Kidney epithelial cell (primary cell): ENCODE measurements at regions not wholly inside any gene's neighbourhood (a gene's known extent, or its start where the extent isn't known, plus 50 kb on each side); places are given as distances from the start of the nearest gene placed in this dataset.

Experiments
- DNase-seq: peaks from one replicate; pipeline ENCODE4 v3.0.0-alpha.2; 2010; ENCODE audit warnings: low read depth
- H3K27me3 ChIP-seq: 2 replicates; pipeline ENCODE4 v1.6.0; 2011; ENCODE audit warnings: low read length; ENCODE audit not compliant: control insufficient read depth, insufficient read depth
- H3K36me3 ChIP-seq: 2 replicates; pipeline ENCODE4 v1.5.1; 2011; ENCODE audit warnings: low read length; ENCODE audit not compliant: control insufficient read depth, insufficient read depth
- H3K4me3 ChIP-seq: 2 replicates; pipeline ENCODE4 v1.5.1; 2011; ENCODE audit warnings: low read depth, mild to moderate bottlenecking, control low read depth, low read length
- TF ChIP-seq, protein P1 (sequence below): IDR thresholded peaks from 2 replicates; pipeline ENCODE4 v1.5.1; 2011; ENCODE audit warnings: mild to moderate bottlenecking, moderate library complexity, low read length, control low read depth, inconsistent platforms; ENCODE audit not compliant: insufficient read depth, poor library complexity, severe bottlenecking

DNA sequence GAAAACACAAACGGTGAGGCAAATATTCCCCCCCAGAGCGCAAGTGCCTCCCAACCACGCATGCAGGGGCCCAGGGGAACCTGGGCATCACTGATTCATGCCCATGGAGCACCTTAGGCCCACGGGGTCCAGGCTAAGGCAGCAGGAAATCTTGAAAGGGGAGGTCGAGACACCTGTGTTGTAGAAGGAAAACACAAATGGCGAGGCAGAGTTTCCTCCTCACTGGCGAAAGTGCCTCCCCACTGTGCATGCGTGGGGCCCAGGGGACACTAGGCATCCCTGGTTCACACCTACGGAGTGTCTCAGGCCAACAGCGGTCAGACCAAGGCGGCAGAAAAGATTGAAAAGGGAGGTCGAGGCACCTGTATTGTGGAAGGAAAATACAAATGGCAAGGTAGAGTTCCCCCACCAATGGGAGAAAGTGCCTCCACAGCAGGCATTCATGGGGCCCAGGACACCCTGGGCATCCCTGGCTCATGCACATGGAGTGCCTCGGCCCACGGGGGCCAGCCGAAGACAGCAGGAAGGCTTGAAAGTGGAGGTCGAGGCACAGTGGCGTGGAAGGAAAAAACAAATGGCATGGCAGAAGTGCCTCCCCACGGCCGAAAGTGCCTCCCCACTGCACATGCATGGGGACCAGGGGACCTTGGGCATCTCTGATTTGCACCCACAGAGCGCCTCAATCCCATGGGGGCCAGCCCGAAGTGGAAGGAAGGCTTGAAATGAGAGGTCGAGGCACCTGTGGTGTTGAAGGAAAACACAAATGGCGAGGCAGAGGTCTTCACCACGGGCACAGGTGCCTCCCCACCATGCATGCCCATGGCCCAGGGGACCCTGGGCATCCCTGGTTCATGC lies 368.8 kb downstream of the ALG10 start:
- DNase-seq, result no peak
- H3K36me3 ChIP-seq, result no peaks in the 10 kb centered on the region

DNA sequence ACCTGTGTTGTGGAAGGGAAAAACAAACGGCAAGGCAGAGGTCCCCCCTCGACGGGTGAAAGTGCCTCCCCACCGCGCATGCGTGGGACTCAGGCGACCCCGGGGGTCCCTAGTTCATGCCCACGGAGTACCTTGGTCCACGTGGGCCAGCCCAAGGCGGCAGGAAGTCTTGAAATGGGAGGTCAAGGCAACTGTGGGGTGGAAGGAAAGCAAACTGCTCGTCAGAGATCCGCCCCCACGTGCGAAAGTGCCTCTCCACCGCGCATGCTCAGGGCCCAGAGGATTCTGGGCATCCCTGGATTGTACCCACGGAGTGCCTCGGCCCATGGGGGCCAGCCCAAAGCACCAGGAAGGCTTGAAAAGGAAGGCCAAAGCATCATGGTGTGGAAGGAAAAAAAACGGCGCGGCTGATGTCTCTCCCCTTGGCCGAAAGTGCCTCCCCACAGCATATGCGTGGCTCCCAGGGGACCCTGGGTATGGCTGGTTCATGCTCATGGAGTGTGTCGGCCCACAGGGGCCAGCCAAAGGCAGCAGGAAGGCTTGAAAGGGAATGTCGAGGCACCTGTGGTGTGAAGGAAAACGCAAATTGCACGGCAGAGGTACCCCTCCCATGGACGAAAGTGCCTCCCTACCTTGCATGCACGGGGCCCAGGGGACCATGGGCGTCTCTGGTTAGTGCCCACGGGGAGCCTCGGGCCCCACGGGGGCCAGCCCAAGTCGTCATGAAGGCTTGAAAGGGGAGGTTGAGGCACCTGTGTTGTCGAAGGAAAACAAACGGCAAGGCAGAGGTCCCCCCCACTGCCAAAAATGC lies 369.7 kb downstream of the ALG10 start:
- no peak for DNase-seq
- no peak overlapping the region for H3K4me3 ChIP-seq

More for the DNA sequence above, 368.8 kb downstream of the ALG10 start:
- TF ChIP-seq, protein P1, sequence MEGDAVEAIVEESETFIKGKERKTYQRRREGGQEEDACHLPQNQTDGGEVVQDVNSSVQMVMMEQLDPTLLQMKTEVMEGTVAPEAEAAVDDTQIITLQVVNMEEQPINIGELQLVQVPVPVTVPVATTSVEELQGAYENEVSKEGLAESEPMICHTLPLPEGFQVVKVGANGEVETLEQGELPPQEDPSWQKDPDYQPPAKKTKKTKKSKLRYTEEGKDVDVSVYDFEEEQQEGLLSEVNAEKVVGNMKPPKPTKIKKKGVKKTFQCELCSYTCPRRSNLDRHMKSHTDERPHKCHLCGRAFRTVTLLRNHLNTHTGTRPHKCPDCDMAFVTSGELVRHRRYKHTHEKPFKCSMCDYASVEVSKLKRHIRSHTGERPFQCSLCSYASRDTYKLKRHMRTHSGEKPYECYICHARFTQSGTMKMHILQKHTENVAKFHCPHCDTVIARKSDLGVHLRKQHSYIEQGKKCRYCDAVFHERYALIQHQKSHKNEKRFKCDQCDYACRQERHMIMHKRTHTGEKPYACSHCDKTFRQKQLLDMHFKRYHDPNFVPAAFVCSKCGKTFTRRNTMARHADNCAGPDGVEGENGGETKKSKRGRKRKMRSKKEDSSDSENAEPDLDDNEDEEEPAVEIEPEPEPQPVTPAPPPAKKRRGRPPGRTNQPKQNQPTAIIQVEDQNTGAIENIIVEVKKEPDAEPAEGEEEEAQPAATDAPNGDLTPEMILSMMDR, result no peak
- no peaks in the 10 kb centered on the region for H3K27me3 ChIP-seq
- no peak overlapping the region for H3K4me3 ChIP-seq

DNA sequence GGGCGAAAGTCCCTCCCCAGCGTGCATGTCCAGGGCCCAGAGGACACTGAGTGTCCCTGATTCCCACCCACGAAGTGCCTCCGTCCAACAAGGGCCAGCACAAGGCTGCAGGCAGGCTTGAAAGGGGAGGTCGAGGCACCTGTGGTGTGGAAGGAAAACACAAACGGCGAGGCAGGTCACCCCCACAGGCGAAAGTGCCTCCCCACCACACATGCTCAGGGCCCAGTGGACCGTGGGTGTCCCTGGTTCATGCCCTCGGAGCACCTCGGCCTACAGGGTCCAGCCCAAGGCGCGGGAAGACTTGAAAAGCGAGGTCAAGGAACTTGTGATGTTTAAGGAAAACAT lies 370.4 kb downstream of the ALG10 start:
- no peak overlapping the region for H3K4me3 ChIP-seq
- TF ChIP-seq, protein P1, result no peak
- no peaks in the 10 kb centered on the region for H3K36me3 ChIP-seq
- H3K27me3 ChIP-seq, result no peaks in the 10 kb centered on the region
- no peak for DNase-seq

More for the DNA sequence above, 369.7 kb downstream of the ALG10 start:
- TF ChIP-seq, protein P1, result no peak
- H3K36me3 ChIP-seq, result no peaks in the 10 kb centered on the region
- H3K27me3 ChIP-seq, result no peaks in the 10 kb centered on the region

DNA sequence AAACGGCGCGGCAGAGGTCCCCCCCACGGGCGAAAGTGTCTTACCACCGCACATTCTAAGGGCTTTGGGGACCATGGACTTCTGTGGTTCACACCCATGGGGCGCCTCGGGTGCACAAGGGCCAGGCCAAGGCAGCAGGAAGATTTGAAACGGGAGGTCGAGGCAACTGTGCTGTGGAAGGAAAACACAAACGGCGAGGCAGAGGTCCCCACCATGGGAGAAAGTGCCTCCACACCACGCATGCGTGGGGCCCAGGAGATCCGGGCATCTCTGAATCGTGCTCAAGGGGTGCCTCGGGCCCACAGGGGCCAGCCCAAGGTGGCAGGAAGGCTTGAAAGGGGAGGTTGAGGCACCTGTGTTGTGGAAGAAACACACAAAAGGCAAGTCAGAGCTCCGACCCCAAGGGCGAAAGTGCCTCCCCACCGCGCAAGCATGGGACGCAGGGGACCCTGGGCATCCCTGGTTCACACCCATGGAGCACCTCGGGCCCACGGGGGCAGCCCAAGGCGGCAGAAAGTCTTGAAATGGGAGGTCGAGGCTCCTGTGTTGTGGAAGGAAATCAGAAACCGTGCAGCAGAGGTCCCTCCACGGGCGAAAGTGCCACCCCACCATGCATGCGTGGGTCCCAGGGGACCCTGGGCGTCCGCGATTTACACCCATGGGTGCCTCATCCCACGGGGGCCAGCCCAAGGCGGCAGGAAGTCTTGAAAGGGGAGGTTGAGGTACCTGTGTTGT lies 371.0 kb downstream of the ALG10 start:
- no peak for DNase-seq
- no peaks in the 10 kb centered on the region for H3K36me3 ChIP-seq
- H3K4me3 ChIP-seq, result no peak overlapping the region
- H3K27me3 ChIP-seq, result no peaks in the 10 kb centered on the region
- TF ChIP-seq, protein P1, result no peak

DNA sequence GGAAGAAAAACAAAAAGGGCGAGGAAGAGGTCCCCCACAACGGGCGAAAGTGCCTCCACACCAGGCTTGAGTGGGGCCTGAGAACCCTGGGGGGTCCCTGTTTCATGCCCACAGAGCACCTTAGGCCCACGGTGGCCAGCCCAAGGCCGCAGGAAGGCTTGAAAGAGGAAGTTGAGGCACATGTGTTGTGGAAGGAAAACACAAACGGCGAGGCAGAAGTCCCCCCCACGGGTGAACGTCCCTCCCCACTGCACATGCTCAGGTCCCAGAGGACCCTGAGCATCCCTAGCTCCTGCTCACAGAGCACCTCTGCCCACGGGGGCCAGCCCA lies 371.5 kb downstream of the ALG10 start:
- Histone ChIP-seq H3K4me3 (no peak overlapping the region), H3K36me3 (no peaks in the 10 kb centered on the region), H3K27me3 (no peaks in the 10 kb centered on the region)
- no peak for DNase-seq
- TF ChIP-seq, protein P1, result no peak
